Activated CD4-positive, alpha-beta T cell treated with anti-CD3 and anti-CD28 coated beads for 4 hours (primary cell): ENCODE measurements at regions not wholly inside any gene's neighbourhood (a gene's known extent, or its start where the extent isn't known, plus 50 kb on each side); places are given as distances from the start of the nearest gene placed in this dataset.

Experiments used
- DNase-seq, 2 donors: peaks; one replicate each; pipeline ENCODE4 v3.0.0-alpha.2; 2020

GRCh38 chr17:73785958-73786743, 141.9 kb upstream of the SDK2 start:
- DNase-seq: no peak

GRCh38 chr17:73787076-73788059, 143.1 kb upstream of the SDK2 start:
- no peak for DNase-seq

- no peak for DNase-seq
These were observed 143.9 kb upstream of the SDK2 start for GRCh38 chr17:73788111-73788510.

GRCh38 chr17:73791121-73791520, 146.9 kb upstream of the SDK2 start:
- no peak for DNase-seq

GRCh38 chr17:73791631-73792030, 147.4 kb upstream of the SDK2 start:
- DNase-seq: no peak

- no peak for DNase-seq
These were observed 148.7 kb upstream of the SDK2 start for GRCh38 chr17:73792994-73793393.

- no peak for DNase-seq
These were observed 150.1 kb upstream of the SDK2 start for GRCh38 chr17:73794336-73794735.

- DNase-seq: no peak
These were observed 151.5 kb upstream of the SDK2 start for GRCh38 chr17:73795730-73796129.

- no peak for DNase-seq
These were observed 153.4 kb upstream of the SDK2 start for GRCh38 chr17:73797594-73798110.

- DNase-seq: no peak
These were observed 154.0 kb upstream of the SDK2 start for GRCh38 chr17:73798111-73798748.

GRCh38 chr17:73799096-73799495, 154.9 kb upstream of the SDK2 start:
- no peak for DNase-seq

GRCh38 chr17:73799781-73800627, 155.8 kb upstream of the SDK2 start:
- DNase-seq: no peak

- no peak for DNase-seq
These were observed 156.6 kb upstream of the SDK2 start for GRCh38 chr17:73800893-73801292.

GRCh38 chr17:73801455-73802100, 157.3 kb upstream of the SDK2 start:
- no peak for DNase-seq

- no peak for DNase-seq
These were observed 158.1 kb upstream of the SDK2 start for GRCh38 chr17:73802314-73802713.

GRCh38 chr17:73802871-73803270, 158.6 kb upstream of the SDK2 start:
- DNase-seq: no peak

- DNase-seq: no peak
These were observed 159.8 kb upstream of the SDK2 start for GRCh38 chr17:73803964-73804435.

GRCh38 chr17:73806768-73807167, 162.5 kb upstream of the SDK2 start:
- no peak for DNase-seq

- DNase-seq: no peak
These were observed 169.0 kb upstream of the SDK2 start for GRCh38 chr17:73813201-73813600.

- no peak for DNase-seq
These were observed 169.8 kb upstream of the SDK2 start for GRCh38 chr17:73814075-73814474.

- DNase-seq: no peak
These were observed 171.2 kb upstream of the SDK2 start for GRCh38 chr17:73815474-73815873.
